Osteocyte (in vitro differentiated cells): ENCODE measurements at regions not wholly inside any gene's neighbourhood (a gene's known extent, or its start where the extent isn't known, plus 50 kb on each side); places are given as distances from the start of the nearest gene placed in this dataset.

Source experiments
- DNase-seq: peaks from one replicate; pipeline ENCODE4 v3.0.0; 2021; ENCODE audit warnings: mixed read lengths; ENCODE audit not compliant: unreplicated experiment; ENCODE audit errors: extremely low spot score
- H3K27ac Mint-ChIP-seq: one replicate; pipeline ENCODE4 v1.8.0; 2021; ENCODE audit warnings: mild to moderate bottlenecking, mixed read lengths; ENCODE audit not compliant: unreplicated experiment
- H3K27me3 Mint-ChIP-seq: one replicate; pipeline ENCODE4 v1.8.0; 2021; ENCODE audit warnings: mixed read lengths; ENCODE audit not compliant: unreplicated experiment
- H3K36me3 Mint-ChIP-seq: one replicate; pipeline ENCODE4 v1.8.0; 2021; ENCODE audit warnings: mixed read lengths; ENCODE audit not compliant: unreplicated experiment
- H3K4me1 Mint-ChIP-seq: one replicate; pipeline ENCODE4 v1.8.0; 2021; ENCODE audit warnings: mixed read lengths; ENCODE audit not compliant: unreplicated experiment
- H3K4me3 Mint-ChIP-seq: one replicate; pipeline ENCODE4 v1.8.0; 2021; ENCODE audit warnings: mild to moderate bottlenecking, moderate library complexity, mixed read lengths; ENCODE audit not compliant: unreplicated experiment
- H3K9me3 Mint-ChIP-seq: one replicate; pipeline ENCODE4 v1.8.0; 2021; ENCODE audit warnings: mixed read lengths; ENCODE audit not compliant: unreplicated experiment
- CTCF ChIP-seq: fragments of 200-600 bp; sonication (generic); IDR thresholded peaks from 2 replicates; pipeline ENCODE4 v1.5.0; 2021; ENCODE audit warnings: antibody characterized with exemption, mild to moderate bottlenecking, moderate library complexity

GRCh38 chr12:116433249-116433648, 125.9 kb upstream of the MAP1LC3B2 start:
- TF ChIP-seq CTCF = no peak
- no peak overlapping the region for H3K4me3 Mint-ChIP-seq
- peaks cover 53% of the 10 kb centered on the region for H3K4me1 Mint-ChIP-seq
- no peaks in the 10 kb centered on the region for H3K9me3 Mint-ChIP-seq
- no peak for DNase-seq
- H3K27ac Mint-ChIP-seq = peak overlapping the region; percentile 96
- H3K27me3 Mint-ChIP-seq = no peaks in the 10 kb centered on the region
- H3K36me3 Mint-ChIP-seq = peaks cover 3% of the 10 kb centered on the region

GRCh38 chr12:116434155-116435011, 124.8 kb upstream of the MAP1LC3B2 start:
- Mint-ChIP-seq H3K27ac (peak overlapping the region; percentile 96), H3K4me3 (peak overlapping the region; percentile 73), H3K9me3 (no peaks in the 10 kb centered on the region), H3K4me1 (peaks cover 49% of the 10 kb centered on the region), H3K36me3 (peaks cover 3% of the 10 kb centered on the region), H3K27me3 (no peaks in the 10 kb centered on the region)
- DNase-seq = peak; percentile 94
- no peak for TF ChIP-seq CTCF

GRCh38 chr12:116435984-116436383, 123.2 kb upstream of the MAP1LC3B2 start:
- no peak overlapping the region for H3K4me3 Mint-ChIP-seq
- DNase-seq = no peak
- no peaks in the 10 kb centered on the region for H3K27me3 Mint-ChIP-seq
- H3K9me3 Mint-ChIP-seq = no peaks in the 10 kb centered on the region
- H3K36me3 Mint-ChIP-seq = peaks cover 3% of the 10 kb centered on the region
- H3K27ac Mint-ChIP-seq = no peak overlapping the region
- TF ChIP-seq CTCF = no peak
- H3K4me1 Mint-ChIP-seq = peaks cover 44% of the 10 kb centered on the region

- no peaks in the 10 kb centered on the region for H3K27me3 Mint-ChIP-seq
- no peaks in the 10 kb centered on the region for H3K9me3 Mint-ChIP-seq
- TF ChIP-seq CTCF = no peak
- no peak for DNase-seq
- no peak overlapping the region for H3K4me3 Mint-ChIP-seq
- H3K27ac Mint-ChIP-seq = no peak overlapping the region
- H3K36me3 Mint-ChIP-seq = peaks cover 3% of the 10 kb centered on the region
- peaks cover 48% of the 10 kb centered on the region for H3K4me1 Mint-ChIP-seq
Measured at GRCh38 chr12:116436561-116437249, 122.5 kb upstream of the MAP1LC3B2 start.

GRCh38 chr12:116441292-116441691, 117.9 kb upstream of the MAP1LC3B2 start:
- Mint-ChIP-seq H3K27ac (peak overlapping the region; percentile 54), H3K4me1 (peaks cover 15% of the 10 kb centered on the region), H3K9me3 (no peaks in the 10 kb centered on the region), H3K4me3 (no peak overlapping the region), H3K36me3 (no peaks in the 10 kb centered on the region), H3K27me3 (no peaks in the 10 kb centered on the region)
- DNase-seq = no peak
- TF ChIP-seq CTCF = no peak
